ENCODE measurements at regions not wholly inside any gene's neighbourhood (a gene's known extent, or its start where the extent isn't known, plus 50 kb on each side); places are given as distances from the start of the nearest gene placed in this dataset.

- DNase-seq: no peak
Observed at GRCh38 chr17:70230850-70231640, 61.7 kb downstream of the KCNJ2 start.

GRCh38 chr17:70232466-70232865 lies 63.1 kb downstream of the KCNJ2 start:
- DNase-seq: no peak

DNA sequence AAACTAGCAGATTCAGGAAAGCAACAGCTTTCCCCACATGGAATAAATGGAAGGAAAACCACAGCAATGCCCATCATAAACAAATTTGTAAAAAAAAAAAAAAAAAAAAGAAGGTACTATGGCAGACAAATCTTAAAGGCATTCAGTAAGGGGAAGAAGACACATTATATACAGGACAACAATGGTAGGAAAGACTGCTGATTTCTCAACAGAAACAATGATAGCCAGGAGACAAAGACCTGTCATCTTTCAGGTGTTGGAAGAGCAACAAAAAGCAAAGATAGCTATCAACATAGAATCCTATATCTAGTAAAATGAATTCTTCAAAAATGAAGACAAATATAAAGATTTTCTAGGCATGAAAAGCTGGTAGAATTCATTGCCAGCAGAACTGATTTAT lies 65.9 kb downstream of the KCNJ2 start:
- no peak for DNase-seq

DNA sequence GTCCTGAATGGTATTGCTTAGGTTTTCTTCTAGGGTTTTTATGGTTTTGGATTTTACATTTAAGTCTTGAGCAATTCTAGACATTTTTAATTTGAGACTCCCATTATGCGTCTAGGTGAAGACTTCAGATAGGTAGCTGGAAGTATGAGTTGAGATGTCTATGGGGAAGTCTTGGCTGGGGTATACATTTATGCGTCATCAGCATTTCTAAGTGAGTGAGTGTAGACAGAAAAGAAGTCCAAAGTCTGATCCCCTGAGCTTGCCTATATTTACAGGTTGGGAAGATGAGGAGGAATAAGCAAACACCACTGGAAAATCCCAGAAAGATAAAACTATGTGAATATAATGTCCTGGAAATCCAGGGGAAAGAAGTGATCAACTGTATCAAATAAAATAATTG lies 68.9 kb downstream of the KCNJ2 start:
- DNase-seq: no peak

- DNase-seq: no peak
Observed at GRCh38 chr17:70238646-70239045, 69.3 kb downstream of the KCNJ2 start.

DNA sequence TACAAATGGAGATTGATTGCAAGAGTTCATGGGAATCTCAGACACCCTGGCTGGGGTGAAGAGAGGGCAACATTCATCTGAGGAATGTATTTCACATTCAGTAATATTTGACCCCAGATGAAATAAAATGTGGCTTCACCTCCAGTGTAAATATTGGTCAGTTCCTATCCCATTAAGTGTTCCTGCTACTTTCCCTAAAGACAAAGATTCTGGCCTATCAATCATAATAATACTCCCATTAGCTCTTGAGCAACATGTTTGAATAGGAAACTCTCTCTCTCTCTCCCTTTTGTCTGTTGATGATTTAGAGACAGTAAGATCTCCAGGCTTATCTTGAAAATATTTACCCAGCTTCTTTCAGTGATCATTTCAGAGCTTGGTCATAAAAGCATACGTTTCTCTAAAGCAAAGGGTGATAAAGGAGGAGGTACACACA lies 70.1 kb downstream of the KCNJ2 start:
- no peak for DNase-seq

- DNase-seq: no peak
Observed at GRCh38 chr17:70241071-70241470, 71.7 kb downstream of the KCNJ2 start.

DNA sequence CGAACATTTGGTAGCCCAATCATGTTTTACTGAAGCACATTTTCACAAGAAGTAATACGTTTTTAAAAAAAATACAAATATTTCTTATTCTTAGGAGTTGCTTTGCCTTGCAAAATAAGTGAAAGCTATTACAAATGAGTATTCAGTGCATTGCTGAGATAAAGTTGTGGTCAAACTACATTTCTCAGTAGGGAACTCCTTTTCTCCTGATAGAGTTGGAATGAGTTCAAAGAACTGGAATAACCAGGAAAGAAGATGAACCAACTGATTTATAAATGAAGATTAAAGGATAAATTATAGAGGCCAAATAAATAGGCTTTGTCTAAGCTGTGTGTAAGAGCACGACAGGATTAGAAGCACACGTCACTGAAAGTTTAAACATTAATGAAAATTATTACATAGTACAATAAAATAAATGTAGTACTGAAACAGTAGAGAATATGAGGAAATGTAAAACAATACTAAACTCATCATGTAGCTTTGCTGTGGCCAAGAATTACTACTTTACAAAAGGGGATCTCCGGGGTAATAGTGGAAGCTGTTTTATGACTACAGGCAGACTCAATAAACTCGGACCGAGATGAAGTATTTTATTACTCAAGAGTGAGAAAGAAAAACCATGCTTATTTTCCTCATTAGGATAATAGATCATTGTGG lies 73.6 kb downstream of the KCNJ2 start:
- DNase-seq: no peak

DNA sequence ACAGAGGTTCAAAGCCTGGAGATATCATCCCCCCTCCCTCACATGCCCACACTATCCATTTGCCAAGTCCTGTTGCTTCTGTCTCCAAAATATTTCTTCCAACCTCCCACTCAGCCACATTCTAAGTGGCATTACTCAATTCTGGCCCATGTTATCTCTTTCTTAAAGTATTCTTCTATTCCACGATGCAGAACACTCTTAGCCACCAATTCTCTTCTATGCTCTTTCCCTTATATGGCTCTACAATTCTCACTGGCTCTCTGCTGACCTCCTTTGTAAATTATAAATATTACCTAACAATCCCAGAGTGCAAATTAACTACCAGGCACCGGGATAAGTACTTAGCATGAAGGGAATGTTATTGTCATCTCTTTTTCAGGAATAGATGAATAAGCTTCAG lies 82.4 kb downstream of the KCNJ2 start:
- DNase-seq: no peak

DNA sequence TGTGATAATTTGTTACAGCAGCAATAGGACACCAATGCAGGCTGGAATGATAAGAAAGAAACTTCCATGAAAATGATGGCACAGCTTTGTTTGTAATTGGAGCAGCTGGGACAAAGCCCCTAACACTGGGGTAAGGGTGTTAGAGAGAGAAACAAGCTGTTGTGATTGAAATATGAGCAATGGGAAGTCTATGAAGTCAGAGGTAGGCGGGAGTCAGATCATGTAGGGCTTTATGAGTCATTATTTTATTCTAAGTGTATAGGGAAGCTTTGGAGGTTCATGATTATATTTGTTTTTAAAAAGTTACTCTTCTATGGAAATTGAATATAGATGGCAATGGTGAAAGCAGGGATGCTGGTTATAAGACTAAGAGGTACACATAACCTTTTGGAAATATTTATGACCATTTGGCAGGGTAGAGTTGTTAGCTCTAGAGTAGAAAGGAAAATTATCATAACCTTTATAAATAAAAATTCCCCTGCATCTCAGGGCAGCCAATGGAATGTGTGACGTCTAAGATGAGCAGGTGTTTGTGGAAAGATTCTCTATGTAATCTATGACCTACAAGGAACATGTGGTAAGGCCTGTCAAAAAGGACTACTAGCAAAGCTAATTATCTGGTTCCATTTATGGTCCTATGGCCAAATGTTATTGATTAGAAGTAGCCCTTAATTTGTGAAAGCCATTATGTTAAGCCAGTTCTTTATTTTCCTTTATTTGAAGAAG lies 85.6 kb downstream of the KCNJ2 start:
- no peak for DNase-seq

DNA sequence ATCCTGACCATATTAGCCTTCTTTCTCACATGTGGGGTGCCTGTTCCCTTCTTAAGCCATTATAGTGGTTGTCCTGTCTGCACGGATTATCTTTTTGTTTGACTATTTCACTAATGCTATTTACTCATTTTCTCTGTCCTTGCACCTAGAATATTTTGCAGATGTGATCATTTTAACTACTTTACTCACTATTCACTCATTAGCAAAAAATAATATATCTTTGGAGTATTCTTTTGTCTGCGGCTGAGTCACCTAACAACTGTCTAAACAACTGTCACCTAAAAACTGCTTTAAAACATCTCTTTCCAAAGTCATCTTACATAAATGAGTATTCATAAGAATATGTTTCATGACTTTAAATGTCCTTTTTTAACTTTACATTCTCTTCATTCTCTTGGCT lies 87.4 kb downstream of the KCNJ2 start:
- no peak for DNase-seq

DNA sequence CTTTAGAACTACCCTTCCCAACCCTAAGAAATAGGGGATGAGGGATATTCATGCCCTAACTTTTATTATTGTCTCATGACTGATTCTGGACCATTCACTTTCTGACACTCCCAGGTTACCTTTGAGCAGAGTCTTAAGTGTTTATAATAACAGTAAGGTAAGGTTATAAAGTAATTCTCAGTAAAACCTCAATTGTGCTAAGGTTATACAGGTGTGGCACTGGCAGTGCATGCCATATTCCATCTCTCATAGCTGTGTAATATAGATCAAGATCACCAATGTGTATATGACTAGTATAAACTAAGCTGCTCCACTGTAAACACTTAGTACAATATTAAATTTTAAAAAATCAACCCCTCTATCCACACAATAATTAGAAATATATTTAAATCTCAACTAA lies 89.1 kb downstream of the KCNJ2 start:
- DNase-seq: no peak

GRCh38 chr17:70259400-70259799 lies 90.1 kb downstream of the KCNJ2 start:
- no peak for DNase-seq

- no peak for DNase-seq
Observed at GRCh38 chr17:70261170-70261569, 91.8 kb downstream of the KCNJ2 start.

- no peak for DNase-seq
Observed at GRCh38 chr17:70265471-70265870, 96.1 kb downstream of the KCNJ2 start.

DNA sequence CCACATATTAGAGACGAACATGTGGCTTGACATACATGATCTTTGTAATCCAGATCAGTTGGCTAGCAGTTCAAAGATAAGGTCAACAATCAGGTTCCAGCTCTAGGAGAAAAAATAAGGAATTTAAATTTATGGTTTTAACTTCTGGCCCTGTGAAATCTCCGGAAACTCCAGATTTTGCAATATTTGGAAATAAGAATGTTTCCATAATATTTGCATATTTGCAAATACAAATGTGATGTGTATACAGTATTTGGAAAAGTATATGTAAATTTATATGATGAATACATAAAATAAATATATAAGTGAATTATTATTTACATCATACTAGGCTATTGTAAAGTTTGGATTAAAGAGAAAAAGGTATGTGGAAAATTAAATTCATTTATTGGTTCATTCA lies 97.1 kb downstream of the KCNJ2 start:
- DNase-seq: no peak

DNA sequence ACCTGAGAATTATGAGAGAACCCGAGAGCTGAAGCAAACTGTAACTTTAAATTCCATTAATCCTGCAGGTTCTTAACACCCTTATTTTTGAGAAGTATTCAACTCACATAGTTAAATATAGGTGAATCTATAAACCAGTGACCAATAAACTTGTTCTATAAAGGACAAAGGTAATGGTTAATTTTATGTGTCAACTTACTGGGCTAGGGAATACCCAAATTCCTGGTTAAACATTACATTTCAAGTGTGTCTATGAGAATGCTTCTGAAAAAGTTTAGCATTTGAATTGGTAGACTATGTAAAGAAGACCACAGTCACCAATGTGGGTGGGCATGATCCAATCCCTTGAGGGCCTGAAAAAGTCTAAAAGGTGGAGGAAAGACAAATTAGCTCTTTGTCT lies 99.1 kb downstream of the KCNJ2 start:
- DNase-seq: no peak

DNA sequence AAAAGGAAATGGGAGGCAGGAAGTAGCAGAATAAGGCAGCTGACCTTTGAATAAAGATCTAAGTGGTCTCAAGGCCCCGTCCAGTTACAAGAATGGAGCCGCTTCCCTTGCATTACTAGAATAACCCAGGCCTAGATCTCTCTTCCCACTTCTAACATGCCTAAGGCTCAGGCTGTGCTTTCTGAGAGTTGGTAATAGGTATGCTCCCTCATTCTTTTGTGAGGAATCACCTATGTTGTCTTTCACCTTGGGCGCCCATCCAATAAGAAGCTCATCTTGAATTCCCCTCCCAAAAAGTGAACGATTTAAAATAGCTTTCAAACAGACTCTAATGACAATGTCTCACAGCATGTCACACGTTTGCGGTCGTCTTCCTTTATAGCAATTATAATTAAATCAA lies 101.2 kb downstream of the KCNJ2 start:
- DNase-seq: no peak

- DNase-seq: no peak
Observed at GRCh38 chr17:70271200-70271599, 101.9 kb downstream of the KCNJ2 start.

DNA sequence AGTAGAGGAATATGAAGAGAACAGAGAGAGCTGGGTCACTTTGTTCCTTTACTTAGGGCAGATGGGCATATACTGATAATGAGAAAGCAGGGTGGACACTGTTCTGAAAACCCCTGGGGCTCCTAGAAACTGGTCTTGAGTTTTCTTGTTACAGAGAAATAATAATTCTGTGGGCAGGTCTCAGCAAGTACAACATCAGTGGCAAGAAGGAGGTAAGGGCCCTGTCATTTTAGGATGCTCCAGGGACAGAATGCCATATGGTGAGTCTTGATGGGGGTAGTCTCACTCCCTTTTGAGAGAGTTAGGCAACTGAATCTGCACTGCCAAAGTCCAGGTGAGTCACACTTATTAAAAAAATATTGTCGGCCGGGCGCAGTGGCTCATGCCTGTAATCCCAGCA lies 102.3 kb downstream of the KCNJ2 start:
- DNase-seq: no peak

GRCh38 chr17:70274255-70274654 lies 104.9 kb downstream of the KCNJ2 start:
- no peak for DNase-seq

GRCh38 chr17:70276906-70277305 lies 107.6 kb downstream of the KCNJ2 start:
- no peak for DNase-seq

- DNase-seq: no peak
Observed at GRCh38 chr17:70278844-70279462, 109.6 kb downstream of the KCNJ2 start.

- DNase-seq: no peak
Observed at GRCh38 chr17:70286391-70286790, 117.1 kb downstream of the KCNJ2 start.
